Peyer's patch (tissue), 4 donors: ENCODE measurements at regions not wholly inside any gene's neighbourhood (a gene's known extent, or its start where the extent isn't known, plus 50 kb on each side); places are given as distances from the start of the nearest gene placed in this dataset.
A peak's percentile ranks its signal among the peaks of the same experiment; 100 is the strongest.

ENCODE experiments used
- DNase-seq, 3 donors: peaks; one replicate each; pipeline ENCODE4 v3.0.0-alpha.2; 2017 to 2019
- H3K27ac ChIP-seq, 4 donors: fragments of 200-600 bp; sonication (generic); one replicate each; pipeline ENCODE4 v1.5.1; 2016 to 2019
- H3K27me3 ChIP-seq, 2 donors: fragments of 200-600 bp; sonication (generic); one replicate each; pipeline ENCODE4 v1.5.1; 2019
- H3K36me3 ChIP-seq, 3 donors: fragments of 200-600 bp; sonication (generic); one replicate each; pipeline ENCODE4 v1.5.1; 2016 to 2019
- H3K4me1 ChIP-seq, 4 donors: fragments of 200-600 bp; sonication (generic); one replicate each; pipeline ENCODE4 v1.5.1; 2016 to 2019
- H3K4me3 ChIP-seq, 4 donors: fragments of 200-600 bp; sonication (generic); 1 replicate in 3 of 4; 2 replicates in 1 of 4; pipeline ENCODE4 v1.5.1; 2016 to 2019; ENCODE audit warnings: mild to moderate bottlenecking in 1 of 4
- H3K9me3 ChIP-seq, 4 donors: fragments of 200-600 bp; sonication (generic); one replicate each; pipeline ENCODE4 v1.5.1; 2016 to 2019; ENCODE audit warnings: mild to moderate bottlenecking in 1 of 4
- POLR2A ChIP-seq, 2 donors: fragments of 450-650 bp; IDR thresholded peaks; one replicate each; pipeline ENCODE4 v1.5.1; 2017; ENCODE audit warnings: antibody characterized with exemption in 2 of 2, mild to moderate bottlenecking in 2 of 2, moderate library complexity in 2 of 2
- TF ChIP-seq, protein P1 (sequence below), 6 experiments: fragments of 450-650 bp in 4 of 6; fragments of 200-600 bp in 2 of 6; sonication (generic) in 1 of 6; IDR thresholded peaks; one replicate each; pipeline ENCODE4 v1.5.1; 2017 to 2019; ENCODE audit warnings: antibody characterized with exemption in 6 of 6, mild to moderate bottlenecking in 3 of 6, moderate library complexity in 1 of 6

- no peak for TF ChIP-seq POLR2A (IDR thresholded peaks at IDR 0.05)
- TF ChIP-seq, protein P1, sequence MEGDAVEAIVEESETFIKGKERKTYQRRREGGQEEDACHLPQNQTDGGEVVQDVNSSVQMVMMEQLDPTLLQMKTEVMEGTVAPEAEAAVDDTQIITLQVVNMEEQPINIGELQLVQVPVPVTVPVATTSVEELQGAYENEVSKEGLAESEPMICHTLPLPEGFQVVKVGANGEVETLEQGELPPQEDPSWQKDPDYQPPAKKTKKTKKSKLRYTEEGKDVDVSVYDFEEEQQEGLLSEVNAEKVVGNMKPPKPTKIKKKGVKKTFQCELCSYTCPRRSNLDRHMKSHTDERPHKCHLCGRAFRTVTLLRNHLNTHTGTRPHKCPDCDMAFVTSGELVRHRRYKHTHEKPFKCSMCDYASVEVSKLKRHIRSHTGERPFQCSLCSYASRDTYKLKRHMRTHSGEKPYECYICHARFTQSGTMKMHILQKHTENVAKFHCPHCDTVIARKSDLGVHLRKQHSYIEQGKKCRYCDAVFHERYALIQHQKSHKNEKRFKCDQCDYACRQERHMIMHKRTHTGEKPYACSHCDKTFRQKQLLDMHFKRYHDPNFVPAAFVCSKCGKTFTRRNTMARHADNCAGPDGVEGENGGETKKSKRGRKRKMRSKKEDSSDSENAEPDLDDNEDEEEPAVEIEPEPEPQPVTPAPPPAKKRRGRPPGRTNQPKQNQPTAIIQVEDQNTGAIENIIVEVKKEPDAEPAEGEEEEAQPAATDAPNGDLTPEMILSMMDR (IDR thresholded peaks at IDR 0.05) = no peak
- H3K4me3 ChIP-seq = no peak overlapping the region
- H3K36me3 ChIP-seq = no peaks in the 10 kb centered on the region
- H3K4me1 ChIP-seq = peaks cover 0 to 11% (median 0%) of the 10 kb centered on the region in 4 donors
- no peaks in the 10 kb centered on the region for H3K27me3 ChIP-seq
- H3K27ac ChIP-seq = no peak overlapping the region
- peaks cover 0 to 10% (median 1%) of the 10 kb centered on the region in 4 donors for H3K9me3 ChIP-seq
- peak in 1 of 3 donors; percentile 52 for DNase-seq
These were observed 235.7 kb downstream of the MYLK4 start for GRCh38 chr6:2514965-2515543.

DNA sequence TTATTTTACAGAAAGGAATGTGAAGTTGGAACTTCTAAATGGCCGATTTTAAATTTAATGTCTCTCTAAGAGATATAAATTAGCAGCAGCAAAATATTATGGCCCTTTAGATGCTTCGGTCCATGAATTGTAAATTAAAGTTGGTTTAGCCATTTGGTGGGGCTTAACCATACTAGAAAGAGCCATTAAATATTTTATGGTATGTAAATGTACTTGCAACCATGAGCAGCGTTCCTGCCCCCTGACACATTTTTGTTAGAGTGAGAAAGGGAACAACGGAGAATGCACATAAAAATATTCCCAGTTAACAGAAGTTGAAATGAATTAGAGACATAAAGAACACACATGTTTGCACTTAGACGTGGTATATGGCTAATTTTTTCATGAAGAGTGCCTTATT lies 237.9 kb downstream of the MYLK4 start:
- Histone ChIP-seq H3K27ac (no peak overlapping the region), H3K36me3 (no peaks in the 10 kb centered on the region), H3K27me3 (no peaks in the 10 kb centered on the region), H3K4me3 (no peak overlapping the region), H3K4me1 (peaks cover 0 to 11% (median 0%) of the 10 kb centered on the region in 4 donors), H3K9me3 (no peaks in the 10 kb centered on the region)
- TF ChIP-seq POLR2A (IDR thresholded peaks at IDR 0.05) = no peak
- TF ChIP-seq, protein P1 (IDR thresholded peaks at IDR 0.05) = no peak
- DNase-seq = no peak

DNA sequence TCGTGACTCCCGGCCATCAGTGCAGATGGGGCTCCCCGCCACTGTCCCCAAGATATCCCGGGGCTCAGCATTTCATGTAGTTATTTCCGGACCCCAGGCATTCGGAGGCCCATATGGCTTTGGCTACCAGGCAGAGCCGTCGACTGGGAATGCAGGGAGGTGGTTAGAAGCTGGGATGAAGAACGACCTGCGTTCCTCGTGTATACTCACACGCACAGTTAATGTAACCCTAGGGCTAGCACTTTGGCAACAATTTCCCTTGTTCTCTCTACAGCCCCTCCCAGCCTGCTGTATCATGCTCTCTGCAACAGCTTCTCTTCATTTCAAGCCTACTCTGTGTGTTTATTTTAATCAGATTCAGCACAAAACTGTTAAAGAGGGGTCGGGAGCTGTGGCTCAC lies 240.4 kb downstream of the MYLK4 start:
- no peaks in the 10 kb centered on the region for H3K27me3 ChIP-seq
- no peak for DNase-seq
- no peak overlapping the region for H3K27ac ChIP-seq
- no peaks in the 10 kb centered on the region for H3K36me3 ChIP-seq
- TF ChIP-seq, protein P1 (IDR thresholded peaks at IDR 0.05) = no peak
- TF ChIP-seq POLR2A (IDR thresholded peaks at IDR 0.05) = no peak
- H3K4me1 ChIP-seq = peaks cover 0 to 4% (median 0%) of the 10 kb centered on the region in 4 donors
- H3K9me3 ChIP-seq = no peaks in the 10 kb centered on the region
- no peak overlapping the region for H3K4me3 ChIP-seq

DNA sequence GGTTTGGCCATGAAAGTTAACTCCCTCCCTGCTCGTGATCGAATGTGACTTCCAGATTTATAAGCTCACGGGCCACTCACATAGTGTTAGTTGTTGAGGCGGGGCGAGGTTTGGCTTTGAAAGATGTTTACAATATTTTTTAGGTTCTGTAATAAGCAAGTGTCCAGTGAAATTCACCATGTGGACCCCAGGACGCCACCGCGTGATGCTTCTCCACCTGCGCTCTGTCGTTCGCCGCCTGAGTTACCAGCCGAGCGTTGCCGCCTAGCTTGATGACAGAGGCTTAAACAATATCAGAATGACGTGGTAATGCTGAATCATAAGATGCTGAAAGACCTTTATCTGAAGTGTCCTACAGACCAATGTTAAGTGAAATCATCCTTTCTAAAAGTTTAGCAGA lies 241.0 kb downstream of the MYLK4 start:
- no peak for DNase-seq
- TF ChIP-seq, protein P1 (IDR thresholded peaks at IDR 0.05) = no peak
- no peak for TF ChIP-seq POLR2A (IDR thresholded peaks at IDR 0.05)
- H3K27me3 ChIP-seq = no peaks in the 10 kb centered on the region
- H3K9me3 ChIP-seq = no peaks in the 10 kb centered on the region
- H3K27ac ChIP-seq = no peak overlapping the region
- no peaks in the 10 kb centered on the region for H3K36me3 ChIP-seq
- no peak overlapping the region for H3K4me3 ChIP-seq
- no peaks in the 10 kb centered on the region for H3K4me1 ChIP-seq

GRCh38 chr6:2508071-2508470 lies 242.7 kb downstream of the MYLK4 start:
- no peak for TF ChIP-seq POLR2A (IDR thresholded peaks at IDR 0.05)
- TF ChIP-seq, protein P1 (IDR thresholded peaks at IDR 0.05) = no peak
- H3K27ac ChIP-seq = no peak overlapping the region

More at GRCh38 chr6:2508071-2508470, 242.7 kb downstream of the MYLK4 start:
- Histone ChIP-seq H3K36me3 (no peaks in the 10 kb centered on the region), H3K27me3 (no peaks in the 10 kb centered on the region), H3K4me1 (no peaks in the 10 kb centered on the region), H3K4me3 (no peak overlapping the region), H3K9me3 (no peaks in the 10 kb centered on the region)
- no peak for DNase-seq
